Right lobe of liver (tissue), 6 donors: ENCODE measurements at regions not wholly inside any gene's neighbourhood (a gene's known extent, or its start where the extent isn't known, plus 50 kb on each side); places are given as distances from the start of the nearest gene placed in this dataset.

ENCODE experiments used
- ATAC-seq, 4 donors: fragments of 200-7000 bp; cut with Tn5 transposase; one replicate each; pipeline ENCODE4 v1.9.1; 2020; ENCODE audit warnings: mild to moderate bottlenecking in 4 of 4, moderate library complexity in 4 of 4
- DNase-seq, 3 donors: peaks; one replicate each; pipeline ENCODE4 v3.0.0-alpha.2; 2020
- H3K27ac ChIP-seq, 3 donors: fragments of 200-600 bp; one replicate each; pipeline ENCODE4 v1.8.0; 2022
- H3K27me3 ChIP-seq, 2 donors: fragments of 200-600 bp; one replicate each; pipeline ENCODE4 v1.8.0; 2022
- H3K36me3 ChIP-seq, 4 donors: fragments of 200-600 bp; sonication (generic) in 1 of 4; one replicate each; pipeline versions ENCODE4 v1.5.1 to v1.8.0; 2017 to 2022; ENCODE audit warnings: control low read depth in 1 of 4
- H3K4me1 ChIP-seq, 4 donors: fragments of 200-600 bp; sonication (generic) in 1 of 4; one replicate each; pipeline versions ENCODE4 v1.5.1 to v1.8.0; 2017 to 2022; ENCODE audit warnings: control low read depth in 1 of 4
- H3K4me3 ChIP-seq, 3 donors: fragments of 200-600 bp; one replicate each; pipeline ENCODE4 v1.8.0; 2022
- H3K9me3 ChIP-seq, 4 donors: fragments of 200-600 bp; sonication (generic) in 1 of 4; one replicate each; pipeline versions ENCODE4 v1.5.1 to v1.8.0; 2017 to 2022; ENCODE audit warnings: control low read depth in 1 of 4
- CTCF ChIP-seq, 4 donors: fragments of 200-600 bp in 3 of 4; fragments of 450-650 bp in 1 of 4; IDR thresholded peaks; one replicate each; pipeline versions ENCODE4 v1.5.1 to v1.8.0; 2016 to 2022; ENCODE audit warnings: antibody characterized with exemption in 4 of 4, mild to moderate bottlenecking in 2 of 4
- POLR2A ChIP-seq: fragments of 450-650 bp; IDR thresholded peaks from one replicate; pipeline ENCODE4 v1.6.1; 2017; ENCODE audit warnings: antibody characterized with exemption, mild to moderate bottlenecking
- WGBS: methylation state at CpG from one replicate; pipeline ENCODE4 v1.1.6; 2018; ENCODE audit warnings: low coverage, low lambda C conversion rate; ENCODE audit not compliant: insufficient coverage; ENCODE audit errors: missing lambda C conversion rate; 5-methylcytosine and 5-hydroxymethylcytosine counted together
- intact Hi-C, 2 donors: fragments of 100-400 bp; cut with DNase I; formaldehyde crosslinking; loops; one replicate each; pipeline versions ENCODE4 v1.11.2 to v1.14.1; 2022
- donor health status: DM: no; HTN: yes; CAD: no.
- donor health status: DM: no; HTN: no; CAD: no.
- donor health status: DM: no; HTN: no; CAD: no.
- donor health status: DM: no; HTN: yes; CAD: no.
- donor health status: DM: no; HTN: yes; CAD: no.

- Histone ChIP-seq H3K27me3 (no peaks in the 10 kb centered on the region), H3K9me3 (no peaks in the 10 kb centered on the region), H3K4me1 (no peaks in the 10 kb centered on the region), H3K4me3 (no peak overlapping the region), H3K27ac (no peak overlapping the region), H3K36me3 (no peaks in the 10 kb centered on the region)
- WGBS: 65% methylated on average over 2 of the region's 2 CpGs
- DNase-seq (no peak), ATAC-seq (no peak)
- intact Hi-C loops: no loop called here
- TF ChIP-seq POLR2A (no peak), CTCF (IDR thresholded peaks at IDR 0.05) (no peak)
Observed at GRCh38 chr13:55087085-55087484, 2053.6 kb upstream of the PRR20A start.

GRCh38 chr13:55090612-55091011 is 2050.1 kb upstream of the PRR20A start:
- TF ChIP-seq POLR2A (no peak), CTCF (IDR thresholded peaks at IDR 0.05) (no peak)
- Histone ChIP-seq H3K4me1 (no peaks in the 10 kb centered on the region), H3K27me3 (no peaks in the 10 kb centered on the region), H3K9me3 (no peaks in the 10 kb centered on the region), H3K36me3 (no peaks in the 10 kb centered on the region), H3K27ac (no peak overlapping the region), H3K4me3 (no peak overlapping the region)
- intact Hi-C loops: no loop called here
- no peak for DNase-seq
- no peak for ATAC-seq

- H3K4me3 ChIP-seq: no peak overlapping the region
- H3K27ac ChIP-seq: no peak overlapping the region
- TF ChIP-seq POLR2A: no peak
- no peak for TF ChIP-seq CTCF (IDR thresholded peaks at IDR 0.05)
- 38% methylated on average over 1 of the region's 1 CpG for WGBS
- ATAC-seq (no peak), DNase-seq (no peak)
- intact Hi-C loops: no loop called here
- no peaks in the 10 kb centered on the region for H3K36me3 ChIP-seq
- H3K27me3 ChIP-seq: no peaks in the 10 kb centered on the region
- H3K9me3 ChIP-seq: no peaks in the 10 kb centered on the region
- H3K4me1 ChIP-seq: no peaks in the 10 kb centered on the region
Observed at GRCh38 chr13:55091172-55091571, 2049.5 kb upstream of the PRR20A start.

- Histone ChIP-seq H3K27me3 (no peaks in the 10 kb centered on the region), H3K4me1 (no peaks in the 10 kb centered on the region), H3K36me3 (no peaks in the 10 kb centered on the region), H3K4me3 (no peak overlapping the region), H3K9me3 (no peaks in the 10 kb centered on the region), H3K27ac (no peak overlapping the region)
- DNase-seq (no peak), ATAC-seq (no peak)
- 50% methylated on average over 1 of the region's 1 CpG for WGBS
- intact Hi-C loops: no loop called here
- TF ChIP-seq POLR2A (no peak), CTCF (IDR thresholded peaks at IDR 0.05) (no peak)
Observed at GRCh38 chr13:55106509-55106908, 2034.2 kb upstream of the PRR20A start.

- Histone ChIP-seq H3K4me3 (no peak overlapping the region), H3K27ac (no peak overlapping the region), H3K4me1 (no peaks in the 10 kb centered on the region), H3K27me3 (no peaks in the 10 kb centered on the region), H3K9me3 (no peaks in the 10 kb centered on the region), H3K36me3 (no peaks in the 10 kb centered on the region)
- intact Hi-C loops: no loop called here
- DNase-seq: no peak
- ATAC-seq: no peak
- no peak for TF ChIP-seq POLR2A
- TF ChIP-seq CTCF (IDR thresholded peaks at IDR 0.05): no peak
Observed at GRCh38 chr13:55120631-55121030, 2020.1 kb upstream of the PRR20A start.
